CD4-positive, alpha-beta T cell treated with Interleukin-15 for 1 hour (primary cell): ENCODE measurements at regions not wholly inside any gene's neighbourhood (a gene's known extent, or its start where the extent isn't known, plus 50 kb on each side); places are given as distances from the start of the nearest gene placed in this dataset.
"Not testable (repeated sequence)": the region's sequence is repeated elsewhere in the genome, so short reads cannot be mapped to it uniquely, and the experiment has no call there.

Experiments
- DNase-seq: peaks from one replicate; pipeline ENCODE4 v3.0.0-alpha.2; 2020

- DNase-seq: no peak
Measured at GRCh38 chr6:125549202-125549884, 200.1 kb upstream of the HEY2 start.

- DNase-seq: no peak
Measured at GRCh38 chr6:125550892-125551291, 198.5 kb upstream of the HEY2 start.

- DNase-seq: no peak
Measured at GRCh38 chr6:125552819-125553218, 196.6 kb upstream of the HEY2 start.

GRCh38 chr6:125554456-125554855 is 195.0 kb upstream of the HEY2 start:
- DNase-seq: no peak

DNA sequence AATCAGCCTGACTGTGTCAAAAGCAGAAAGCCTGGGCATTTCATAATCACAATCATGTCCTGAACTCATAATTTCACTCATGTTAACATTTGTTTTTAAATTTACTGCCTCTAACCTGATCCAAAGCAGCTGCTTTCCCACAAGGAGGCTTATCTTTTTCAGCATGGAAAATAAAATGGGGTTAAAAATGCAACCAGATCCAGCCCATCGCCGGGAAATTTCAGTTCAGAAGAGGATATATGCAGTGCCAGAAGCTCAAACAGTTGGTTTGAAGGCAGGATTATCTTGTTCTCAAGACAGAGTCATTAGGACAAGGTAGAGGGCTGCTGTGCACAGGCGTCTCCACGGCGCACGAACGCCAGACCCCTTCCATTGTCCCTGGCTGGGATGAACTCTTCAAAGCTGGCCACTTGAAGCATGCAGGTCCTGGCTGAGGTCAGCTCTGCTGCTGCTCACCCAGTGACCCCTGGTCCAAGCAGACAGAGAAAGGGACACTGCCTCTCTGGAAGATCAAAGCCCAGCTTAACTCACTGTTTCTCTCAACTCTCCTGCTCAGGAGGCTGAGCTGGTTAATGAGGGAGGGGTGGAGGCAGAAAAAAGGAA is 191.1 kb upstream of the HEY2 start:
- DNase-seq: no peak

GRCh38 chr6:125558907-125559306 is 190.5 kb upstream of the HEY2 start:
- DNase-seq: no peak

DNA sequence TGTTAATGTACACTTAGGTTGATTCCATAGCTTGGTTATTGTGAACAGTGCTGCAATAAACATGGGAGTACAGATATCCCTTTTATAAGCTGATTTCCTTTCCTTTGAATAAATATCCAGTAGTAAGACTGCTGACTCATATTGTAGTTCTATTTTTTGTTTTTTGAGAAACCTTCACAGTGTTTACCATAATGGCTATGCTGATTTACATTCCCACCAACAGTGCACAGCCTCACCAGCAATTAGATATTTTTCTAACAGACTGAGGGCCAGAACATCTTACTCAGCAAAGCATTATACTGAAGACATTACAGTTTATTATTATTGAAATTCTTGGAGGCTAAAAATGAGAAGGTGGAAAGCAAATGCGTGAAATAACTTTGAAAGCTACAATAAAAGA is 187.3 kb upstream of the HEY2 start:
- no peak for DNase-seq

GRCh38 chr6:125564941-125565340 is 184.5 kb upstream of the HEY2 start:
- DNase-seq: no peak

DNA sequence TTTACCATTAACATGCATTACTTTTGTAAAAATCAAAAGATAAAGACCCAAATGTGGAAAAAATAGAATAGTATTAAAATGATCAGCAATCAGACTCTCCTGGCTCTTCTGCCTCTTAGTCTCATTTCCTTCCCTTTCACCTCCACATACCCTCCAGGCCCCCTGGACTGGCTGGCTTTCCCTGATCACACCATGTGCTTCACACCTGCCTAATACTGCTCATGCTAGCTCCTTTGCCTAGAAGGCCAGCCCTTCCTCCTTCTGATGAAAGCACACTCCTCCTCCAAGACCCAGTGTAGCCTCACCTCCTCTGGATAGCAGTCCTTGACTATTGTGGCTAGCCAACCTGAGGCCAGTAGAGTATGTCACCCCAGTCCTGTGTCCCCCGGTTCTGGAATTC is 182.0 kb upstream of the HEY2 start:
- DNase-seq: no peak

GRCh38 chr6:125568609-125569008 is 180.8 kb upstream of the HEY2 start:
- DNase-seq: no peak

DNA sequence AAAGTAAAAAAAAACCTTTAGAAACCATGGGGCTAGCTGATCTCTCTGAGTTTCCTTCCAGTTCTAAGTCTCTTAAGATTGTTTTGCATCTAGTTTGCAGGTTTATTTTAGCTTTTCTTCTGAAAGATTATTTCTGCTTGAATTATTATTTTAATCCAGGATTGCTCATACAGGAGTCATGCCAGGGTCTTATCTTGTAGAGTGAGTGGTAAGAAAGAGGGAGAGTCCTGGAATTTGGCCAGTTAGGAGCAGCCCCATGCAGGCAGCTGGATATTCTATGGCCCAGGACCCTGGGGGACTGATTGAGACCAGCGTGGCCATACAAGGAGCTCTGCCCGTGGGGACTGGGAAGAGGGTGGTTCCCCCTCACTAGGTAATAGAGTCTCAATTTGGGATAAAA is 178.9 kb upstream of the HEY2 start:
- DNase-seq: no peak

- no peak for DNase-seq
Measured at GRCh38 chr6:125571207-125571755, 178.2 kb upstream of the HEY2 start.

GRCh38 chr6:125574604-125575003 is 174.8 kb upstream of the HEY2 start:
- no peak for DNase-seq

DNA sequence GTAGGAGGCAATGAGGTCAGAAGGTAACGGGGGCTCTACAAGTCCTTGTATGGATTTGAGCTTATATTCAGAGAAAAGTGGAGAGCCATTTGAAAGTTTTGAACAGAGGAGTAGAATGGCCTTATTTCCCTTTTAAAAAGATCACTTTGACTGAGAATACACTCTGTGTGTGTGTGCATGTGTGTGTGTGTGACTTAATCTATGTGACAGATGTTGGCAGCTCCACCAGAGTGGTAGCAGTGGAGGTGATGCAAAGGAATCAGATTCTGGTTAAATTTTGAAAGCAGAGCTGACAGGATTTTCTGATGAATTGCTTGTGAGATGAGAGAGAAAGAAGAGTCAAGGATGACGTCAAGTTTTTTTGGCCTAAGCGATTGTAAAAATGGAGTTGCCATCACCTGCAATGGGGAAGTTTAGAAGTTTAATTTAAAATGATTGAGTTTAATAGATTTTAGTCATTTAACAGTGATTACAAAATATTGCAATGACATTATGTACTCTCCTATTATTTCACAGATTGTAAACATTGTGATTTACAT is 172.2 kb upstream of the HEY2 start:
- DNase-seq: no peak

- no peak for DNase-seq
Measured at GRCh38 chr6:125584468-125584939, 164.9 kb upstream of the HEY2 start.

DNA sequence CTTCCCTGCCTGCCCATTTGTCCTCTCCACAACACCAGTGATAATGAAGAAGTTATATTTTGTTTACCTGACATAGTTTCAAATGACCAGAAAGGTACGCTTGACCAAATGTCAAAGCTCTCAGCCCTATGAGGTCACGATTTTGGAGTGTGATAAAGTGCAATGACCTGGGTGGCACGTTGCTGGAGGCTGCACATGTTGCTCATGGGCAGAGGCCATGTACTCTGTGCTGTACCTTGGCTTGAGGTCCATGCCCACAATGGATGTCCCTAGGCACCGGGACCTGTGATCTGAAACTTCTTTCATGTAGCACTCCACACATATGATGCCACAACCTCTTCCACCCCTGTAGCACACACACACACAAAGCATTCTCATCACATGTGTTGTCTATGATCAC is 164.0 kb upstream of the HEY2 start:
- DNase-seq: no peak

- no peak for DNase-seq
Measured at GRCh38 chr6:125586074-125586473, 163.4 kb upstream of the HEY2 start.

DNA sequence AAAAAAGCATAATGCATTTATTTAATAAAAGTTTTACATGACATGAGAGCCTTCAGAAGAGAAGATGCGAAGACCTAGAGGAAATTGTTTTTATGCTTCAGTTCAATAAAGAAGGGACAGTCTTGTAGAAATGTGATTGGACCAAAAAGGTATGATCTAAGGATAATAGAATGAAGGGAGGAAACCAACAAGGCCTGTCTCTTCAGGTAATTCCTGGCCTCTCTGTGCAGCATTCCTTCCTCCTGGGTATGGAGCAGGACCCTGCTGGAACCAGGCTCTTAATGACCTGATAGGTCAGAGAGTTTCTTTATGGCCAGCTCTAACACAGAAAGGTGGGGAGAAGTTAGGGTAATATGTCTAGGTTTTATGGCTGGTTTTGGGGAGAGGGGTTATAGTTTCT is 162.8 kb upstream of the HEY2 start:
- no peak for DNase-seq

DNA sequence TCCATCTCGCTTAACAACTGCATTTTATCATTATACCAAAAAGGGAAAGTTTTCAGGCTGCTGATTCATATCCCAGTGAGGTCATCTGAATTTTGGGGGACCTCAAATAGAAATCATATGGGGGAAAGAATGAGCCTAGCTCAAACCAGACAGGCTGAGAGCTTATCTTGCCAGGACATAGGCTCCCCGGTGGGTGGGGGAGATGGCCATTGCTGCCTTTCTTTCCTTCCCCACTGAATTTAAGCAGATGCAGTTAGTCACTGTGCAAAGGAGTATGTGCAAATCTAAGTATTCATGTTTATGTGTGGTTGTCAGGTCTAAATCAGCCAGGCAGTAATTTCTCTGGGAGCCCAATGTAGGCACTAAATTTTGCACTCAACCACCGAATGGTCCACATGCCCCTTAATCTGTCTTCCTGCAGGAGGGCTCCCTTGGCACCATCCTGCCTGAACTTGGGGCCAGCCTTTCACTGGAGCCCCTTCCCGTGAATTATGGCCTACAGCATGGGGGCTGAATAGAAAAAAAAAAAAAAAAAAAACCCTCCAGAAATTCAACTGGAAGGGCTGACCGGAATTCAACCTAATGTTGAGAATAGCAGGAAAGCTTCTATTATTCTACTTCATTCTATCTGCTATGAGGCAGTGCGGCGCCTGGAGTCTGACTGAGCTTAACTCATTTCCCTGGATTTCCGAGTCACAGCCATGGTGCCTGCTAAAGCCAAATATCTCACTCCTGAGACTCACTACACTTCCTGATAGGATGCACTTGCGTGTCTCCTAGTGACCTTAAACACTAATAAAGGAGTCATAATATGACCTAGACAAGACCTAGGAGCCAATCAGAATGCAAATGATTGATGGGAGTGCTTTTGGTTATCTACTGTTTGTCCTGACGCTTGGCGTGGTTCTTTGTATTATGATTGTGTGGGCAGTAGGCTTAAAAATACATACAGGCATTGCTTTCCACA is 161.5 kb upstream of the HEY2 start:
- no peak for DNase-seq

GRCh38 chr6:125591796-125592195 is 157.6 kb upstream of the HEY2 start:
- DNase-seq: not testable (repeated sequence)

DNA sequence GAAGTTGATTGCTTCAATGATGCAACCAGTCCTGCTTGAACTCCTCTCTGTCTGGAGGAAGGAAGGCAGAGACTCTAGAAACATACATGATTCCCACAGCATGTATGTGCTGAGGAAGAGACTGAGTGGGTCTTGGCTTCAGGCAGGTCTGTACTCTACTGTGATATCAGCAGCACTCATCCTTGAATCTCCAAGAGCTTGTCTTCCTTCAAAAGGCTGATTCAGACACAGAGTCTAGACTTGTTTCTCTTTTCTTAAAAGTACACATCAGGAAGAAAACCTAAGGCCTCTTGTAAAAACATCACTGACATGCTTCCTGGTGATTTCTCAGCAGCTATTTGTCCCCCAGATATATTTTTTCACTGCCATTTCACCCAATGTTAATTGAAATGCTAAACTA is 155.7 kb upstream of the HEY2 start:
- DNase-seq: no peak

GRCh38 chr6:125596020-125596419 is 153.4 kb upstream of the HEY2 start:
- DNase-seq: no peak
